OCI-LY3 (cell line): ENCODE measurements at regions not wholly inside any gene's neighbourhood (a gene's known extent, or its start where the extent isn't known, plus 50 kb on each side); places are given as distances from the start of the nearest gene placed in this dataset.

Experiments
- H2AFZ ChIP-seq: fragments of 200-600, 300-600 bp; shearing (Covaris generic); 2 replicates; pipeline ENCODE4 v1.6.0; 2014; ENCODE audit warnings: antibody characterized with exemption, low read depth, low read length
- H3K27ac ChIP-seq: fragments of 200-600, 300-600 bp; sonication (generic); 2 replicates; pipeline ENCODE4 v1.5.1; 2014; ENCODE audit warnings: mild to moderate bottlenecking, low read length, moderate library complexity, mixed read lengths
- H3K27me3 ChIP-seq: fragments of 200-600, 300-600 bp; sonication (generic); 2 replicates; pipeline ENCODE4 v1.6.1; 2014; ENCODE audit warnings: low read depth, low read length, mixed read lengths
- H3K36me3 ChIP-seq: fragments of 200-600, 300-600 bp; sonication (generic); replicated peaks from 2 replicates; pipeline ENCODE3; 2014; ENCODE audit warnings: low read depth, low read length, mixed read lengths
- H3K4me1 ChIP-seq: fragments of 300-600, 200-600 bp; sonication (generic); 2 replicates; pipeline ENCODE4 v1.6.1; 2014; ENCODE audit warnings: low read length, mixed read lengths
- H3K4me2 ChIP-seq: fragments of 200-600, 300-600 bp; sonication (generic); 2 replicates; pipeline ENCODE4 v1.6.1; 2014; ENCODE audit warnings: low read length, mixed read lengths
- H3K4me3 ChIP-seq: fragments of 300-600, 200-600 bp; sonication (generic); 2 replicates; pipeline ENCODE4 v1.5.1; 2014; ENCODE audit warnings: antibody characterized with exemption, mild to moderate bottlenecking, low read length, moderate library complexity
- H3K79me2 ChIP-seq: fragments of 300-600, 200-600 bp; shearing (Covaris generic); 2 replicates; pipeline ENCODE4 v1.6.1; 2014; ENCODE audit warnings: mild to moderate bottlenecking, low read length, mixed read lengths
- H3K9ac ChIP-seq: fragments of 300-600, 200-600 bp; shearing (Covaris generic); 2 replicates; pipeline ENCODE4 v1.6.0; 2014; ENCODE audit warnings: mild to moderate bottlenecking, low read length, moderate library complexity
- H3K9me3 ChIP-seq: fragments of 200-600, 300-600 bp; shearing (Covaris generic); 2 replicates; pipeline ENCODE4 v1.6.1; 2014; ENCODE audit warnings: low read length, mixed read lengths; ENCODE audit not compliant: insufficient read depth
- H4K20me1 ChIP-seq: fragments of 200-600, 300-600 bp; sonication (generic); 2 replicates; pipeline ENCODE4 v1.6.1; 2016; ENCODE audit warnings: low read length, mixed read lengths; ENCODE audit not compliant: insufficient read depth
- CTCF ChIP-seq: fragments of 200-600, 300-600 bp; sonication (generic); IDR thresholded peaks from 2 replicates; pipeline ENCODE4 v1.5.1; 2014; ENCODE audit warnings: antibody characterized with exemption, low read length, low read depth
- EZH2phosphoT487 ChIP-seq: fragments of 200-600 bp; shearing (Covaris generic); IDR thresholded peaks from 2 replicates; pipeline ENCODE4 v1.6.1; 2018; ENCODE audit warnings: antibody characterized with exemption, mixed run types, low read depth

GRCh38 chr2:120656273-120656950 is 79.3 kb upstream of the GLI2 start:
- Histone ChIP-seq H3K79me2 (no peaks in the 10 kb centered on the region), H2AFZ (no peak overlapping the region), H3K27ac (no peak overlapping the region), H3K4me1 (no peaks in the 10 kb centered on the region), H4K20me1 (no peaks in the 10 kb centered on the region), H3K27me3 (no peaks in the 10 kb centered on the region), H3K4me3 (no peak overlapping the region), H3K36me3 (no peaks in the 10 kb centered on the region), H3K9me3 (no peaks in the 10 kb centered on the region), H3K9ac (no peak overlapping the region), H3K4me2 (no peak overlapping the region)
- TF ChIP-seq CTCF, result no peak
- no peak for TF ChIP-seq EZH2phosphoT487

GRCh38 chr2:120658042-120658769 is 77.5 kb upstream of the GLI2 start:
- no peaks in the 10 kb centered on the region for H4K20me1 ChIP-seq
- no peaks in the 10 kb centered on the region for H3K36me3 ChIP-seq
- no peaks in the 10 kb centered on the region for H3K9me3 ChIP-seq
- H3K79me2 ChIP-seq, result no peaks in the 10 kb centered on the region
- no peaks in the 10 kb centered on the region for H3K27me3 ChIP-seq
- no peaks in the 10 kb centered on the region for H3K4me1 ChIP-seq
- H2AFZ ChIP-seq, result no peak overlapping the region
- TF ChIP-seq CTCF, result no peak
- no peak for TF ChIP-seq EZH2phosphoT487
- H3K4me3 ChIP-seq, result no peak overlapping the region
- no peak overlapping the region for H3K4me2 ChIP-seq
- no peak overlapping the region for H3K27ac ChIP-seq
- H3K9ac ChIP-seq, result no peak overlapping the region

GRCh38 chr2:120658770-120659158 is 76.9 kb upstream of the GLI2 start:
- no peak overlapping the region for H3K9ac ChIP-seq
- H3K36me3 ChIP-seq, result no peaks in the 10 kb centered on the region
- H2AFZ ChIP-seq, result no peak overlapping the region
- no peaks in the 10 kb centered on the region for H4K20me1 ChIP-seq
- H3K4me1 ChIP-seq, result no peaks in the 10 kb centered on the region
- no peaks in the 10 kb centered on the region for H3K9me3 ChIP-seq
- TF ChIP-seq EZH2phosphoT487 (no peak), CTCF (no peak)
- no peaks in the 10 kb centered on the region for H3K79me2 ChIP-seq
- H3K4me3 ChIP-seq, result no peak overlapping the region
- H3K27me3 ChIP-seq, result no peaks in the 10 kb centered on the region
- H3K4me2 ChIP-seq, result no peak overlapping the region
- H3K27ac ChIP-seq, result no peak overlapping the region

GRCh38 chr2:120659275-120659977 is 76.2 kb upstream of the GLI2 start:
- Histone ChIP-seq H3K9ac (no peak overlapping the region), H3K4me3 (no peak overlapping the region), H3K79me2 (no peaks in the 10 kb centered on the region), H3K27ac (no peak overlapping the region), H3K4me2 (no peak overlapping the region), H3K4me1 (no peaks in the 10 kb centered on the region), H3K36me3 (no peaks in the 10 kb centered on the region), H3K27me3 (no peaks in the 10 kb centered on the region), H3K9me3 (no peaks in the 10 kb centered on the region), H2AFZ (no peak overlapping the region), H4K20me1 (no peaks in the 10 kb centered on the region)
- TF ChIP-seq CTCF, result no peak
- TF ChIP-seq EZH2phosphoT487, result no peak
